Thoracic aorta (tissue), 2 donors: ENCODE measurements at regions not wholly inside any gene's neighbourhood (a gene's known extent, or its start where the extent isn't known, plus 50 kb on each side); places are given as distances from the start of the nearest gene placed in this dataset.

Source experiments
- ATAC-seq: fragments of 150-250 bp; one replicate; pipeline ENCODE4 v1.8.0; 2017; ENCODE audit warnings: low read depth; ENCODE audit not compliant: insufficient number of reproducible peaks, low FRiP score
- DNase-seq: peaks from one replicate; pipeline ENCODE4 v3.0.0-alpha.2; 2020; ENCODE audit warnings: low spot score
- H3K27ac ChIP-seq, 2 donors: fragments of 200-600 bp; sonication (generic); 1 replicate in 1 of 2; 2 replicates in 1 of 2; pipeline ENCODE4 v1.5.1; 2016; ENCODE audit warnings: mild to moderate bottlenecking in 2 of 2, moderate library complexity in 2 of 2
- H3K27me3 ChIP-seq: fragments of 200-600 bp; sonication (generic); replicated peaks from 2 replicates; pipeline ENCODE4 v1.6.0; 2016; ENCODE audit warnings: mild to moderate bottlenecking; ENCODE audit not compliant: insufficient read depth
- H3K36me3 ChIP-seq: fragments of 200-600 bp; sonication (generic); one replicate; pipeline ENCODE4 v1.5.1; 2016
- H3K4me1 ChIP-seq, 2 donors: fragments of 200-600 bp; sonication (generic); 1 replicate in 1 of 2; 2 replicates in 1 of 2; pipeline versions ENCODE4 v1.5.1 to v1.6.0; 2016; ENCODE audit warnings: low read depth in 2 of 2, mild to moderate bottlenecking in 1 of 2; ENCODE audit not compliant: control insufficient read depth in 1 of 2
- H3K4me3 ChIP-seq: fragments of 200-600 bp; sonication (generic); 2 replicates; pipeline ENCODE4 v1.5.1; 2016; ENCODE audit warnings: mild to moderate bottlenecking
- H3K9me3 ChIP-seq: fragments of 200-600 bp; sonication (generic); 2 replicates; pipeline ENCODE4 v1.5.1; 2016
- TF ChIP-seq, protein P1 (sequence below): fragments of 200-600 bp; sonication (generic); IDR thresholded peaks from one replicate; pipeline ENCODE4 v1.5.1; 2019; ENCODE audit warnings: antibody characterized with exemption

DNA sequence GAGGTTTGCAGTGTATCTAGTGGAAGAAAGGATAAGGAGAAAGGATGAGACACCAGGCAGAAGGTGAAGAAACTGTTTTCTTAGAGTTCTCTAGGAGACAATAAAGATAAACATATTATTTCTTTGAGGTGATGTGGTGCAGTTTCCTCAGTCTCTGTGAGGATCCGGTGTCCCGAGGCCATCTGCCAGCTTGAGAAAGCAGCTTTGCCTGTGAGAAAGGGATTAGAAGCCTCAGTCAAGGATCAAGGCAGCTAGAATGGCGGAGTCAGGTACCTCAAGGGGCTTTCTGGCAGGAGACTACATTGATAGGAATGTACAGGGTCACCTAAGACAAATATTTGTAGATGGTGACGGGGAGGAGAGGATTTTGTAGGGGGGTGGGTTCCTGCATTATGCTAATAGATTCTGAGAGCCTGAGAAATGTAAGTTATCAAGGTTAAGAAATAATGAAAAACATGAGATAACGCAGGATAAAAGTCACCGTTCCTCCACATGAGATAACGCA is 103.9 kb upstream of the MB21D2 start:
- ATAC-seq: no peak
- no peak for DNase-seq

DNA sequence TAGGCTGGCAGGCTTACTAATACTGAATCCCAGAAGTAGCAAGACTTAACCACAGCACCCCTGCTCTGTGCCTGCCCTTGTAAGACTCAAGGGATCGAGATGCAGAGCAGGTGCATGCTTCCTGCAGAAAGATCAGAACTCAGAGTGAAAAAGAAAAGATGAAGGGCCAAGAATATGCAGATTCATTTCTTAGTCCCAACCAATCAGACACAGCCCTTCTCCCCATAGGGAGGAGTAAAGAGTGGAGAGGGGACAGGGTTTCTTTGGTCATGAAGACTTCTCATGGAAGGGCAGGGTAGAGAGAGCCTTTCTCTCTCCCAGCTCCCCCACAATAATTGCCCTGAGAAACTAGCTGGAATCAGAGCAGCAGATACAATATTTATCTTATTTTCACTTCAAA is 105.6 kb upstream of the MB21D2 start:
- no peak overlapping the region for H3K4me3 ChIP-seq
- H3K36me3 ChIP-seq: no peaks in the 10 kb centered on the region
- H3K27me3 ChIP-seq: no peaks in the 10 kb centered on the region
- H3K27ac ChIP-seq: no peak overlapping the region
- TF ChIP-seq, protein P1, sequence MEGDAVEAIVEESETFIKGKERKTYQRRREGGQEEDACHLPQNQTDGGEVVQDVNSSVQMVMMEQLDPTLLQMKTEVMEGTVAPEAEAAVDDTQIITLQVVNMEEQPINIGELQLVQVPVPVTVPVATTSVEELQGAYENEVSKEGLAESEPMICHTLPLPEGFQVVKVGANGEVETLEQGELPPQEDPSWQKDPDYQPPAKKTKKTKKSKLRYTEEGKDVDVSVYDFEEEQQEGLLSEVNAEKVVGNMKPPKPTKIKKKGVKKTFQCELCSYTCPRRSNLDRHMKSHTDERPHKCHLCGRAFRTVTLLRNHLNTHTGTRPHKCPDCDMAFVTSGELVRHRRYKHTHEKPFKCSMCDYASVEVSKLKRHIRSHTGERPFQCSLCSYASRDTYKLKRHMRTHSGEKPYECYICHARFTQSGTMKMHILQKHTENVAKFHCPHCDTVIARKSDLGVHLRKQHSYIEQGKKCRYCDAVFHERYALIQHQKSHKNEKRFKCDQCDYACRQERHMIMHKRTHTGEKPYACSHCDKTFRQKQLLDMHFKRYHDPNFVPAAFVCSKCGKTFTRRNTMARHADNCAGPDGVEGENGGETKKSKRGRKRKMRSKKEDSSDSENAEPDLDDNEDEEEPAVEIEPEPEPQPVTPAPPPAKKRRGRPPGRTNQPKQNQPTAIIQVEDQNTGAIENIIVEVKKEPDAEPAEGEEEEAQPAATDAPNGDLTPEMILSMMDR: no peak
- DNase-seq (no peak), ATAC-seq (no peak)
- no peaks in the 10 kb centered on the region for H3K4me1 ChIP-seq
- no peaks in the 10 kb centered on the region for H3K9me3 ChIP-seq

More for the DNA sequence above, 103.9 kb upstream of the MB21D2 start:
- TF ChIP-seq, protein P1: no peak
- H3K4me1 ChIP-seq: no peaks in the 10 kb centered on the region
- H3K9me3 ChIP-seq: no peaks in the 10 kb centered on the region
- no peak overlapping the region for H3K27ac ChIP-seq
- no peaks in the 10 kb centered on the region for H3K27me3 ChIP-seq
- no peak overlapping the region for H3K4me3 ChIP-seq
- no peaks in the 10 kb centered on the region for H3K36me3 ChIP-seq

DNA sequence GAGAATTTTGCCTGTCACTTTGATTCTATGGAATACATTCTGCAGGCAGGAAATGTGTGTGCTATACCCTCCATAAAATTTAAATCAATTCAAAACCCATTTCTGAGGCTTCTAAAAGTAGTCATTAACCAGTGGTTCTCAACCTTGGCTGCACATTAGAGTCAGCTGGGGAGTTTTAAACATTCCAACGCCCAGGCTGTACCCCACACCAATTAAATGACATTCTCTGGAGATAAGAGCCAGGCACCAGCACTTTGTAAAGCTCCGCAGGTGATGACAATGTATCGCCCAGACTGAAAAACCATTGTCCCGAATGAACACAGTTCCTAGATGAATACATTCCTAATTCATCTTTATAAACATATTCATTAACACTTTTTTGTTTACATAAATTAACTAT is 110.6 kb upstream of the MB21D2 start:
- Histone ChIP-seq H3K9me3 (no peaks in the 10 kb centered on the region), H3K4me3 (no peak overlapping the region), H3K4me1 (no peaks in the 10 kb centered on the region), H3K27me3 (no peaks in the 10 kb centered on the region), H3K27ac (no peak overlapping the region), H3K36me3 (no peaks in the 10 kb centered on the region)
- no peak for ATAC-seq
- no peak for DNase-seq
- TF ChIP-seq, protein P1: no peak

DNA sequence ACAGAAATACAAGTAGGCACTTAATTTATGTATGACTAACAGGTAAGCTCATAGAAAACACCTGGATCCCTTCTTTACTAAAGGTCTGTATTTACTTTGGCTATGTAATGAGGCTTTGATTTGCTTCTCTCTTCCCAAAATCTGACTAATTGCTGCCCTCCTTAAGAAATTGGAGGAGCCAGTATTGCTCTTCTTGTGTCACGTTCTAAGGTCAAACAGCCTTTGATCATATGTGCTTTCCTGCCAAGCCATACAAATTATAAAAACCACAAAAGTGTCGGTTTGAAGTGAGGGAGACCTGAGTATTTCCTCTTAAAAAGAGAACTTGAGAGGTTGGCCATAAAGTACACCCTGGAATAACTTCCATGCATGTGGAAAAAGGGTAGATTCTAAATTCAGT is 112.1 kb upstream of the MB21D2 start:
- ATAC-seq (no peak), DNase-seq (no peak)
- TF ChIP-seq, protein P1: no peak
- H3K4me1 ChIP-seq: no peaks in the 10 kb centered on the region
- H3K27ac ChIP-seq: no peak overlapping the region
- H3K36me3 ChIP-seq: no peaks in the 10 kb centered on the region
- no peaks in the 10 kb centered on the region for H3K27me3 ChIP-seq
- no peak overlapping the region for H3K4me3 ChIP-seq
- H3K9me3 ChIP-seq: no peaks in the 10 kb centered on the region

DNA sequence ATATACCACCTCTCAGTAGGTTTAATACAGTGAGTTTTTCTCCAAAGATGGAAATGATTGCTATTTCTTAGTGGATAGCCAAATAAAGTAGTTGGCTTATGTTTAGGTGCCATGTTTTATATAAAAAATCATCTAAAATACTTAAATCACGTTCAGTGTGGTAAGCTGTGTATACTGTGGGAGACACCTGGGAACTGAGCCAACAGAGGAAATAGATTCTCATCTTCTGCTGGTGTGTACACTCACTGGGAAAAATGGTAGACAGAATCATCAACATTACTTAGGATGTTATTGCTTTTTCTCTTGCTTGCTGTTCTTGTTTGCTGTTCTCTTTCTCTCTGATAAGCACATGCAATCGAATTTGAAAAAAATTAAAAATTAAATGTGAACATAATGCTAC is 112.6 kb upstream of the MB21D2 start:
- no peak overlapping the region for H3K27ac ChIP-seq
- no peaks in the 10 kb centered on the region for H3K36me3 ChIP-seq
- TF ChIP-seq, protein P1: no peak
- no peaks in the 10 kb centered on the region for H3K4me1 ChIP-seq
- ATAC-seq: no peak
- no peak overlapping the region for H3K4me3 ChIP-seq
- H3K27me3 ChIP-seq: no peaks in the 10 kb centered on the region
- no peaks in the 10 kb centered on the region for H3K9me3 ChIP-seq
- DNase-seq: no peak
